ENCODE measurements at regions not wholly inside any gene's neighbourhood (a gene's known extent, or its start where the extent isn't known, plus 50 kb on each side); places are given as distances from the start of the nearest gene placed in this dataset.
"Not testable (repeated sequence)": the region's sequence is repeated elsewhere in the genome, so short reads cannot be mapped to it uniquely, and the experiment has no call there.

DNA sequence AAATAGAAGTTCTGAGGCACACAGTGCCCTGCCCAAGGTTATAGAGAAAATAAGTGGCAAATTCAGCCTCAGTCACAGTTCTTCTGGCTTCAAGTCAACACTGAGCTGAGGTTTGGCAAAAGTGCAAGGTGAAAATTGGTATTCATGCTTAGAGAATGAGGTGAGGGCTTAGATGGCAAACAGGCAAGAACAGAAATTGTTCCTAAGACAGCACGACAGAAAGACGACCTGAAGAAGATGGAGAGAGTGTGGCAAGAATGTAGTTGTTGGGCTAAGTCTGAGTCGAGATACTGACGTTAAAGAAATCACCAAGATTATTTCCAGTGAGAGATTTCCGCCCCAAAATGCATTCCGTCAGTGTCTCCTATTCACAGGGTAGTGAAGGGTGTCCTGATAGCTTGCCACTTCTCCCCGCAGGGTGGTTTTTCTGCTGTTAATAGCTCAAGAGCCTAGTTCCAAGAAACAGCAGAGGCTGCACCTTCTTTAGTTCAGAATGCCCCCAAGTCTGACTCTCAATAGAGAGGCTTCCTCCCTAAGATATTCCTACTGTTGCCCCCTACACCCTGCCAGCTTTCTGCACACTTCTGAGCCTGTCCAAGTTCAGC lies 260.8 kb upstream of the AMIGO2 start:
- no peak for DNase-seq

DNA sequence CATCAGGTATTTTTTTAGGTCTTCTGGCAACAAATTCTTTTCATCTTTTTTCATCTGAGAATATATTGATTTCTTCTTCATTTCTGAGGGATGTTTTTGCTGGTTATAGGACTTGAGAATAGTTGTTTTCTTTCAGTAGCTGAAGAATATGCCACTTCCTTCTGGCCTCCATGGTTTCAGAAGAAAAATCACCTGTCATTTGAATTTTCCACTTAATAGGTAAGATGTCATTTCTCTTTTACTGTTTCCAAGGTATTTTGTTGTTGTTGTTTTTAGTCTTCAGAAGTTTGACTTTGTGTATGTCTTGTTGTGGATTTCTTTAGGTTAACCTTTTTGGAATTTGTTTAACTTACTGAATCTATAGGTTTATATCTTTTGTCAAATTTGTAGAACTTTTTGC lies 257.8 kb upstream of the AMIGO2 start:
- no peak for DNase-seq

GRCh38 chr12:47333271-47333858 lies 253.6 kb upstream of the AMIGO2 start:
- DNase-seq: not testable (repeated sequence)

- DNase-seq: no peak
Measured at GRCh38 chr12:47328831-47329545, 249.2 kb upstream of the AMIGO2 start.

DNA sequence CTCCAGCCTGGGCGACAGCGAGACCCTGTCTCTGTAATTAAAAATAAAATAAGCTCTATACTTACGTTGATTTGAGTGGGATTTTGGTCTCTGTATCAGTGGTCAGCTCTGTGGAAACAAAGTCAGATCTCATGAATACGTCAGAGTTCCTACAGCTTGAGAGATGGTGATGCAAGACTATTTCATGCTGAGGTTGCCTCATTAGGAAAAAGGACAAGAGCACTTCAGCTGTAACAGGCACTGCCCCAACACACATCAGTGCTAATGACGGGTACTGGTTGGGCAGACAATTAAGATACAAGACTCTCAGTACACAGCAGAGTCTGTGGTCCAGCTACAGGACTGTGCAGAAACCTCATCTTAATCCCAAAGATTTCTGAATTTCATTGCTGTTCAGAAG lies 246.4 kb upstream of the AMIGO2 start:
- no peak for DNase-seq

- no peak for DNase-seq
Measured at GRCh38 chr12:47323802-47324201, 244.0 kb upstream of the AMIGO2 start.

DNA sequence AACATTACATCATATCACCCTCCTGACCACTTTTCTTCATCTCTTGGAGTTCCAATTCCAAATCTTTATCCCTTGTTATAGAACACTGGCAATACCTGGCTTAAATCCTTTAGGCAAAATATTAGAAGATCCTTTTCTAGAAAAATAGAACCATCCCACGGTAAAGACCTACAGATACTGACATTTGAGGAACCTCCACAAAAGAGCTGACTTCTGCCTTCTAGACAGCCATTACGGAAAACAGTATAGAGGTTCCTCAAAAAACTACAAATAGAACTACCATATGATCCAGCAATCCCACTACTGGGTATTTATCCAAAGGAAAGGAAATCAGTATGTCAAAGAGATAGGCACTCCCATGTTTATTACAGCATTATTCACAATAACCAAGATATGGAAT lies 241.7 kb upstream of the AMIGO2 start:
- DNase-seq: no peak

DNA sequence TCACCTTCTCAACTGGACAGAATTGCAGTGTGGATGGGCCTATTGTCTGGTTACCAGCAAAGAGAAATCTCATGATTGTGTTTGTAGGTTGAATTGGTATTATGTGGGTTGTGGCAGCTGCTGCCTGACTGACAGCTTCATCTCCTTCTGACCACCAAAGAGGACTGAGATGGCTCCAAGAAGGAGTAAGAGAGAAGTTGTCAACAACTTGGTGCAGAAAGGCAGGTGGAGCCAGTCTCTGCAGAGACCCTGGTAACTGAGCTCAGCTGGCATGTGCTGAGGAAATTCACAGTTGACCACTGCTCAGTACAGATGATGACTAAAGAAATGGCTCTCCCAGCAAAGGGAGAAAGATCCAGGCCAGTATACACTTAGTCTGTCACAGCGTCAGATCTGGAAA lies 240.0 kb upstream of the AMIGO2 start:
- no peak for DNase-seq

DNA sequence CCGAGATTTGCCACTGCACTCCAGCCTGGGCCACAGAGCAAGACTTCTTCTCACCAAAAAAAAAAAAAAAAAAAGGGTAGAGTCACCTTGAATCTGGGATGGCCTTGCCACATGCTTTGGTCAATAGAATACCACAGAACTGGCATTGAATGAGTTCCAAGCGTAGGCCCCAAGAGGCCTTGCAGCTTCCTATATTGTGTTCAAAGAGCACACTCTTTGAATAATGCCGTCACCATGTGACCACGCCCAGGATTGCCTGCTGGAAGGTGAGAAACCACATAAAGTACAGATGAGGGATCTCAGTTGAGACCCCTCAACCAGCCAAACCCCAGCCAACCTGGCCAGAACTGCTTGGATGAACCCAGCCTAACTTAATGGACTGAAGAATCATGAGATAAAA lies 239.2 kb upstream of the AMIGO2 start:
- no peak for DNase-seq

DNA sequence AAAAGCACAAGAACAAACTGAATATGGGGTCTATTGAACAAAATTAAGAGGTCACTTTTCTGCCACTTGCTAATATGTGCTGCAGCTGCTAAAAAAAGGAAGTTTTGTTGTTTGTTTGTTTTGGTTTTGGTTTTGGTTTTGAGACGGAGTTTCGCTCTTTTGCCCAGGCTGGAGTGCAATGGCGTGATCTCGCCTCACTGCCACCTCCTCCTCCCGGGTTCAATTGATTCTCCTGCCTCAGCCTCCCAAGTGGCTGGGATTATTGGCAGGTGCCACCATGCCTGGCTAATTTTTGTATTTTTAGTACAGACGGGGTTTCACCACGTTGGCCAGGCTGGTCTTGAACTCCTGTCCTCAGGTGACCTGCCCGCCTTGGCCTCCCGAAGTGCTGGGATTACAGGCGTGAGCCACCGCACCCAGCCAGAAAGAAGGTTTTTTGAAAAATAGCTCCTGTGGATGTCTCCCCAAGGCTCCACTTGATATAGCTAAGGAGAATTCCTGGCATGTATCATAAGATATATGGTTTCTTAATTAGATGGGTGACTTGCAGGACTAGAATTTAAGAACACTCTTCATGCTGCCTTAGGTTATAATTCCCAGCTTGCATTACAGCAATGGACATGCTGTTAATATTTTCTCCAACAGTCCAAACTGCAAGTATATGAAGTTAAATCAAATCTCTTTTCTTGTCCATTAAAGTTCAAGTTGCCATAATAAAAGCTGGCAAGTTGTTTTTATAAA lies 237.6 kb upstream of the AMIGO2 start:
- DNase-seq: no peak

- DNase-seq: no peak
Measured at GRCh38 chr12:47316609-47317049, 236.9 kb upstream of the AMIGO2 start.

GRCh38 chr12:47314996-47315395 lies 235.2 kb upstream of the AMIGO2 start:
- DNase-seq: no peak

GRCh38 chr12:47312808-47313426 lies 233.2 kb upstream of the AMIGO2 start:
- DNase-seq: no peak

- DNase-seq: no peak
Measured at GRCh38 chr12:47312147-47312546, 232.4 kb upstream of the AMIGO2 start.

- no peak for DNase-seq
Measured at GRCh38 chr12:47311568-47311967, 231.8 kb upstream of the AMIGO2 start.

DNA sequence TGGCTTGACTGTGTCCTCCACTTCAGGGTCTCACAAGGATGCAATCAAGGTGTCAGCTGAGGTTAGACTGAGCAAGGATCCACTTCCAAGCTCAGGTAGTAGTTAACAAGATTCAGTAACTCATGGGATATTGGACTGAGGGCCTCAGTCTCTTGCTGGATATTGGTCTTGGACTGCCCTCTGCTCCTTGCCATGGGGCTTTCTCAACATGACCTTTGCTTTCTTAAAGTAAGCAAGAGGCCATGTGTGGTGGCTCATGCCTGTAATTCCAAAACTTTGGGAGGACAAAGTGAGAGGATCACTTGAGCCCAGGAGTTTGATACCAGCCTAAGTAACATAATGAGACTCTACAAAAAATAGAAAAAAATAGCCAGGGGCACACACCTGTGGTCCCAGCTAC lies 231.3 kb upstream of the AMIGO2 start:
- DNase-seq: no peak

DNA sequence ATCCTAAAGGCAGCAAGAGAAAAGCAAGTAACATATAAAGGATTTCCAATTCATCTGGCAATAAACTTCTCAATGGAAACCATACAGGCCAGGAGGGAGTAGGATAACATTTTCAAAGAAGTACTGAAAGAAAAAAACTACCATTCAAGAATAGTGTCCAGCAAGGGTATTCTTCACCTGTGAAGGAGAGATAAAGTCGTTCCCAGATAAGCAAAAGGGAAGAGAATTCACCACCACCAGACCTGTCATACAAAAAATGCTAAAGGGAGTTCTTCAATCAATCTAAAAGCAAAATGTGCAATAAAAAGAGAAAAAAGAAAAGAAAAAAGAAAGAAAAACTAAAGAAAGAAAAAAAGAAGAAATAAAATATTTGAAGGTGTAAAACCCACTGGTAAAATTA lies 228.9 kb upstream of the AMIGO2 start:
- DNase-seq: no peak

DNA sequence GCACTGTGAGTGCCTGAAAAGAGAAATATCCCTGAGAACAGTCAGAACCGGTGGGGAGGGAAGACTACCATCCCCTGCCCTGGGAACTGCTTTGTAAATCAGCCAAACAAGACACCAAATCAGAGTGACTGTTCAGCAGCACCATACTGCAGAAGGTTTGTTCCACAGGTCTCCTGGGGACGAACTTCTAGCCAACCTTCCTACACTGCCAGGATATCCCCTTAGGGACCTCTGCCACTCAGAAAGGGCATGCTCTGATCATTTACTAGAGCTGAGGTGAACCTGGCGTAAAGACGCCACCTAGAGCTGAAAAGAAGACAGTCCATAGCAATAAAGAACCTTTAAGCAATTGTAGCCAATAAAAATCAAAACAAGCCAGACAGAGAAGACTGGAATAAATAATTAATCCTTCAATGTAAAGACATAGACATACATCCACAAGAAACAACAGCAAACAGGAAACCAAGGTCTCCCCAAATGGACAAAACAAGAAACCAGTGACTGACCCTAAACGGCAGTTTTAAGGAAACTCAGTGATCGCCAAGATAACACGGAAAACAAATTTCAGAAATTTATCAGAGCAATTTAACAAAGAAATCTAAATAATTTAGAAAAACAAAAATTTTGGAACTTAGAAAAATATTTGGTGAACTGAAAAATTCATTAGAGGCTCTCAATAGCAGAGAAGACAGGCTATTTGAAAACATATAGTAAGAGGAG lies 228.1 kb upstream of the AMIGO2 start:
- peak; percentile 50 for DNase-seq

- DNase-seq: not testable (repeated sequence)
Measured at GRCh38 chr12:47306773-47307679, 227.3 kb upstream of the AMIGO2 start.

DNA sequence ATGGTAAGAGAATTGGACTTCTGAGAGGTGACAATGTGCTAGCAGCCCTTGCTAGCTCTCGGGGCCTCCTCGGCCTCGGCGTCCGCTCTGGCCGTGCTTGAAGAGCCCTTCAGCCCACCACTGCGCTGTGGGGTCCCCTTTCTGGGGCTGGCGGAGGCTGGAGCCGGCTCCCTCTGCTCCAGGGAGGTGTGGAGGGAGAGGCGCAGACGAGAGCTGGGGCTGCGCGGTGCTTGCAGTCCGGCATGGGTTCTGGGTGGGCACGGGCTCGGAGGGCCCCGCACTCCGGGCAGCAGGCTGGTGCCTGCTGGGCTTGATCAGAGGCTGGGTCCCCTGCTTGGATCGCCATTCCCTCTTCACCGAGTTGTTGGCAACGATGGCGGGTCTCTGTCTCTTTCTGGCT lies 226.4 kb upstream of the AMIGO2 start:
- DNase-seq: no peak

DNA sequence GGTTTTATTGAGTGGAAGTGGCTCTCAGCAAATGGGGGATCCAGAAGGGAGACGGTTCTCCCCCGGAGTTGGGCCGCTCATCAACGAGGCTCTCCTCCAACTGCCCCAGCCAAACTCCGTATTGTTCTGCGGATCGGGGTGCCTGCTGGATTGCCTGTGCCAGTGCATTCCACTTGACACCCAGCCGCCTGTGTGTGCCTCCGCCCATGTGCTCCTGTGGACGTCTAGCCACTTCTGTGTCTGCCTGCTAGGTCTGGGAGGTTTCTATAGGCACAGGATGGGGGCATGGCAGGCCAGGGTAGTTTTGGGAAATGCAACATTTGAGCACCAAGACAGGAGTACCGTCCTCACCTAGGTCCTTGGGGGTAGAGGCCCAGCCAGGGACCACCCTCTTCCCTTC lies 225.7 kb upstream of the AMIGO2 start:
- DNase-seq: no peak

Measured in KG1 (cell line).